ENCODE measurements at regions not wholly inside any gene's neighbourhood (a gene's known extent, or its start where the extent isn't known, plus 50 kb on each side); places are given as distances from the start of the nearest gene placed in this dataset.

- Histone ChIP-seq H3K36me3 (ENCODE audit: low read depth, missing control alignments) (no peaks in the 10 kb centered on the region), H3K27ac (no peak overlapping the region), H3K27me3 (no peaks in the 10 kb centered on the region), H3K4me3 (no peak overlapping the region), H3K4me1 (peaks cover 1% of the 10 kb centered on the region), H3K9me3 (no peaks in the 10 kb centered on the region)
- no peak for TF ChIP-seq POLR2A (IDR thresholded peaks at IDR 0.05)
- TF ChIP-seq CTCF (IDR thresholded peaks at IDR 0.05), result no peak
- DNase-seq, result no peak
- intact Hi-C loops (cut with DNase I; ENCODE audit: low total_unique reads), result no loop called here
These were observed 61.8 kb downstream of the SDR9C7 start for GRCh38 chr12:56872366-56872765.

GRCh38 chr12:56867216-56867615 lies 67.0 kb downstream of the SDR9C7 start:
- TF ChIP-seq CTCF (IDR thresholded peaks at IDR 0.05), result no peak
- no peak for TF ChIP-seq POLR2A (IDR thresholded peaks at IDR 0.05)
- no peaks in the 10 kb centered on the region for H3K36me3 ChIP-seq (ENCODE audit: low read depth, missing control alignments)

DNA sequence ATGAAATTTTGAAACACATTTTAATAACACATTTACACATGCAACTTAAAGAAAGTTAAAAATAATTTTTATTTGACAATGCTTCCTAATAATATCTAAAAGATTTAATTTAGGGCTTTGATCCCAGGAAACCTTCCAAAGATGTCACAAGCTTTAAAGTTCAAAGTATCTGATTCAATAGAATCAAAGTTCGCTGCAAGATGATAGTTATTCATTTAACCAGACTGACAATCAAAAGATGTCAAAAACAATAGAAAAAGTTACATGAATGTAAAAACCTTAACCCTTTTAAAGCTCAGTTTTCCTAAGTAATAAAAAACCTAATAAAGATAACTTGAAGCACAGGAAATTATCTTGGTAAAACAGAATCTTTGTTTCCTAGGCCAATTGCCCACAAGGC lies 67.7 kb downstream of the SDR9C7 start:
- Histone ChIP-seq H3K4me1 (no peaks in the 10 kb centered on the region), H3K4me3 (no peak overlapping the region), H3K27me3 (no peaks in the 10 kb centered on the region), H3K27ac (no peak overlapping the region), H3K36me3 (ENCODE audit: low read depth, missing control alignments) (no peaks in the 10 kb centered on the region), H3K9me3 (no peaks in the 10 kb centered on the region)
- no peak for TF ChIP-seq CTCF (IDR thresholded peaks at IDR 0.05)
- no peak for TF ChIP-seq POLR2A (IDR thresholded peaks at IDR 0.05)
- 71 to 95% methylated on average over 1 of the region's 1 CpG for WGBS, 2 donors
- no peak for DNase-seq
- intact Hi-C loops (cut with DNase I; ENCODE audit: low total_unique reads), result no loop called here

More at GRCh38 chr12:56867216-56867615, 67.0 kb downstream of the SDR9C7 start:
- Histone ChIP-seq H3K27me3 (no peaks in the 10 kb centered on the region), H3K4me1 (no peaks in the 10 kb centered on the region), H3K9me3 (no peaks in the 10 kb centered on the region), H3K27ac (no peak overlapping the region), H3K4me3 (no peak overlapping the region)
- WGBS, 2 donors, result 41 to 50% methylated on average over 1 of the region's 1 CpG
- DNase-seq, result no peak
- intact Hi-C loops (cut with DNase I; ENCODE audit: low total_unique reads), result no loop called here

- intact Hi-C loops (cut with DNase I; ENCODE audit: low total_unique reads), result no loop called here
- Histone ChIP-seq H3K4me1 (no peaks in the 10 kb centered on the region), H3K36me3 (ENCODE audit: low read depth, missing control alignments) (no peaks in the 10 kb centered on the region), H3K9me3 (no peaks in the 10 kb centered on the region), H3K27me3 (no peaks in the 10 kb centered on the region), H3K27ac (no peak overlapping the region), H3K4me3 (no peak overlapping the region)
- DNase-seq, result no peak
- TF ChIP-seq POLR2A (IDR thresholded peaks at IDR 0.05) (no peak), CTCF (IDR thresholded peaks at IDR 0.05) (no peak)
- 81 to 82% methylated on average over 2 of the region's 2 CpGs for WGBS, 2 donors
These were observed 69.9 kb downstream of the SDR9C7 start for GRCh38 chr12:56864318-56864717.

DNA sequence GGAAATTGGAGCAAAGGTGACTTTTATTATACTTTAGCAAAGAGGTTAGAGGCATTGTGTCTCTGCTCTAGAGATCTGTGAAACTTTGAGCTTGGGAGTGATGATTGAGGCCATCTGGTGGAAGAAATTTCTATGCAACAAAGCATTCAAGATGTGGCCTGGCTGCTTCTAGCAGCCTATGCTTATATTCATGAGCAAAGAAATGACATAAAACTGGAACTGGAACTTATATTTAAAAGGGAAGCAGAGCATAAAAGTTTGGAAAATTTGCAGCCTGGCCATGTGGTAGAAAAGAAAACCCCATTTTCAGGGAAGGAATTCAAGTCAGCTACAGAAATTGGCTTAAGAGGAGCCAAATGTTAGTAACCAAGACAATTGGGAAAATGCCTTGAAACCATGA lies 70.4 kb downstream of the SDR9C7 start:
- Histone ChIP-seq H3K36me3 (ENCODE audit: low read depth, missing control alignments) (no peaks in the 10 kb centered on the region), H3K9me3 (no peaks in the 10 kb centered on the region), H3K4me1 (no peaks in the 10 kb centered on the region), H3K4me3 (no peak overlapping the region), H3K27ac (no peak overlapping the region), H3K27me3 (no peaks in the 10 kb centered on the region)
- intact Hi-C loops (cut with DNase I; ENCODE audit: low total_unique reads), result no loop called here
- TF ChIP-seq POLR2A (IDR thresholded peaks at IDR 0.05) (no peak), CTCF (IDR thresholded peaks at IDR 0.05) (no peak)
- no peak for DNase-seq

All from testis (tissue), 2 donors.